Stimulated activated CD4-positive, alpha-beta T cell treated with anti-CD3 and anti-CD28 coated beads, Interleukin-4, amount 100 ng/mL, for 4 hours (primary cell): ENCODE measurements at regions not wholly inside any gene's neighbourhood (a gene's known extent, or its start where the extent isn't known, plus 50 kb on each side); places are given as distances from the start of the nearest gene placed in this dataset.
"Not testable (repeated sequence)": the region's sequence is repeated elsewhere in the genome, so short reads cannot be mapped to it uniquely, and the experiment has no call there.

Experiments
- DNase-seq, 2 experiments: peaks; one replicate each; pipeline ENCODE4 v3.0.0-alpha.2; 2020

DNA sequence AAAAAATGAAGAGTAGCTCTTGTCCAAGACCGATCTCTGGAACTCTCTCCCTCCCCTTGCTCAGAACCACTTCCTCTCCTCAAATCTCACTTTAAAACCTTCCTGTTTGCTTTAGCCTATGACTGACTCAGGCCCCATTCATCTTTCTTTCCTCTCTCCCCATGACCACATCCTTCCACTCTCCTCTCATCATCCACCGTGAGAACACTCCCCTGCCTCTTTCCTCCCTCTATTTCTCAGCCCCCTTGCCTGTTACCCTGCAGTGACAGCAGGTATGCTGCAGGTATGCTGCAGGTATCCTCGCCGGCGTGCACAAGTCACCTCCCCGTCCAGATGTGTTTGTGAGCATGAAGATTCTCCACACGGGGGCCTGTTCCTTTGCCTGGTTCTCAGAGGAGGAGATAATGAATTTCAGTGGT lies 505.3 kb downstream of the CCDC171 start:
- DNase-seq = no peak

DNA sequence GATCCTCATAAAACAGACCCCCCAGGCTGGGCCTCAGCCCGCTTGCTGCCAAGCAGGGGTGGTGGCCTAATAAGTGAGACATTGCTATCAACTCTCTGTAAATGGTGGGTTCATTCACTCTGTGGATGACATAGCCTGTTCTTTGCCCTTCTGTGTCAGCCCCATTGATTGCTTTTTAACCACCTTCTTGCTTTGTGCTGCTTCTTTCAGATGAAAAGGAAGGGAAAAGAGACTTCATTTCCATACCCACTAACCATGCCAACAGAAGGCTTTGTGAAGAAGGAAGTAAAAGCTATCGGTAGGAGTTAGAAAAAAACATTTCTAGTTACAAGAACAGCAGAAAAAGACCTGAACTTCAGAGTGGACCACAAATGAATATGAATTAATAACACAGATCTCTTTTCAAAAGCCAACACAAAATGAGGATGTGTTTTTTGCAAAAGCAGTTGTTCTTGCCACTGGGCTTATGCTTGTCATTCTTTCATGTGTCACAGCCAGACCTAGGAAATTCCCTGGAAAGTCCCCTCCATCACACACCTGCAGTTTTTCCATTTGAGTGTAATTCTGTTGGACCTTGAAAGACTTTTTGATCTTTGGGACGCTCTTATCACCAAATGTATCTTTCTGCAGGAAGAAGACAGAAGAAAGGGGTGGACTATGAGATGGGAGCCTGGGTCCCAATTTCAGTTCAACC lies 507.7 kb downstream of the CCDC171 start:
- DNase-seq = no peak

- DNase-seq = no peak
These were observed 509.8 kb downstream of the CCDC171 start for GRCh38 chr9:16062542-16063240.

- no peak for DNase-seq
These were observed 510.4 kb downstream of the CCDC171 start for GRCh38 chr9:16063241-16063591.

- no peak for DNase-seq
These were observed 511.9 kb downstream of the CCDC171 start for GRCh38 chr9:16064771-16065170.

GRCh38 chr9:16066201-16066600 lies 513.4 kb downstream of the CCDC171 start:
- DNase-seq = not testable (repeated sequence)

- no peak for DNase-seq
These were observed 515.6 kb downstream of the CCDC171 start for GRCh38 chr9:16068476-16068875.

DNA sequence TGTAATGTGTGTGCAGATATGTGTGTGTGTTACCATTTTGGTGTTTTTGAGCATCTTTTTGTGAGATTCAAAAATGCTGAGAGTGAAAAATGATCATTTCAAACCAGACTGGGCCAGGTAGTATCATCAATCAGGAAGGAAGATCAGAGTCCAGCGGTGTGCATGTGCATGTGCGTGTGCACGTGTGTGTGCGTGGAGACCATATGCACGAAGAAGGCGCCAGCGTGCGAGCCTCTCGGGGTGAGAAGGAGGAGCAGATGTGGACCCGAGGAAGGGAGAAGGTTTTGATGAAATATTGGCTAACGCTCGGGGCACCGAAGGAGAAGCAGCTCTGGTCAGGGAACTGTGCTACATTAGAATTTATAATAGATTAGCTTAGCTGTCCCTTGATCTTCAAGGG lies 516.4 kb downstream of the CCDC171 start:
- no peak for DNase-seq

GRCh38 chr9:16069671-16070454 lies 517.0 kb downstream of the CCDC171 start:
- no peak for DNase-seq

GRCh38 chr9:16070455-16071145 lies 517.8 kb downstream of the CCDC171 start:
- DNase-seq = no peak

DNA sequence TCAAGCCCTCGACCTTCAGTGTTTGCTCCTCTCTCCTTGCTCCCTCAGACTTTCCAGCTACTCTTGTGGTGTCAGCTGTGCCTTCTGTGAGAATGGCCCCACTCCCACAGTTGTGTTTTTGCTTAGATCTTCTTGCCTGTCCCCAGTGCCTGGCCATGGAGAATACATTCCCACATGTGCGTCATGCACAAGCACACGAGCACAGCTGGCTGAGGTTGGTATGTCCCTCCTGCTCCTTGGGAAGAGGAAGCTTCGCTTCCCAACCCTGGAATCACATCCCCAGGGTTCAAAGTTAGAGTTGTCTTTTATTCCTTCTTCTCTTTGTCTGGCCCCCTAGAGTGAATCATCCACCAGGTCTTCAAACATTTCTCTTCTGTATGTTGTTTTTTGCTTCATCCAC lies 518.6 kb downstream of the CCDC171 start:
- no peak for DNase-seq

GRCh38 chr9:16074963-16075362 lies 522.1 kb downstream of the CCDC171 start:
- DNase-seq = no peak

DNA sequence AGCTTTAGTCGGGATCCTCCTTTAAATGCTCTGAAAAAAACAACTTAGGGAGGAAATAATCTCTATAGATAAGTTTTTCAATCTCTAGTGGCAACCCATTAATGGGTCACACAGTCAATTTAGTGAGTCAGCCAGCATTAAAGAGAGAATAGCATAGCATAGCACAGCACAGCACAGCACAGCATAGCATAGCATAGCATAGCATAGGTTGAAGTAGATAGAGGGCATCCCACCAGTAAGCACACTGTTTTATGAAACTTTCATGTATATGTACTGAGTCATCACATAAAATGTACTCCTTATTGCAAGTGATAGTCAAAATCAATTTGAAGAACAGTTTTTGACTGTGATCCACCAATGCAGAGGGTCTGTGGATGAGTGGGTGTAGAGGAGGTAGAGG lies 522.9 kb downstream of the CCDC171 start:
- DNase-seq = no peak

DNA sequence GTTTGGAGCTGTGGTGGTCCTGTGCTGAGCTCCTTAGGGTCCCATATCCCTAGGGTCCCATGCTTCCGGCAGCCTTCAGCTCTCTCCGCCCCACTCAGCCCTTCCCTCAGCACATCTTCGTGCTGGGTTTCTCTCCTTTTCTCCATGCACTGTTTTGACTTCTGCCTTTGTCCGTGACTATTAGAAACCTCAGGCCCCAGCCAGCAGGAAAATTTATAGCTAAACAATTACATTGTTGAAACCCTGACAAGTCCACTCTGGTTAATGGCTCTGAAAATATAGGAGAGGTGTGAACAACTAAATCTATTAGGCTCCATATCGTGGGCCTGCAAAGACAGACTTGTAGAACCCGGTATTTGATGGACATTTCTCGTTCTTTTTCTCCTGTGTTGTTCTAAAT lies 523.7 kb downstream of the CCDC171 start:
- no peak for DNase-seq

DNA sequence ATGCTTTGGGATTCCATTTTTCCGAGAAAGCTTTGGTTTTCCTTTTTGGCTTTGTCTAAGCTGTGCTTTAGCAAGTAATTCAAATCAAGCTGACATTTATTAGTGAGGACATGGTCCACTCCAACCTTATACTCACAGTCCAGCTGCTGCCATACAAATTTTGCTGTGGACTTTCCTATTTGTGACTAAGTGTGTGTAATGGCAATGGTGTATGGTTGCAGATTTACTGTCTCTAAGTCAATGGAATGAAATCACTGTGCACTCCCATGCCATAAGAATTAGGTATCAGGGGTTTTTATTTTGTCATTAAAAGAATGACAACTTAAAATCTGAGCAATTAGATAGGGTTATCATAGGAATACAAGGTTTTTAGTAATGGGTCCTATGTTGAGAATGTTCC lies 530.0 kb downstream of the CCDC171 start:
- no peak for DNase-seq

DNA sequence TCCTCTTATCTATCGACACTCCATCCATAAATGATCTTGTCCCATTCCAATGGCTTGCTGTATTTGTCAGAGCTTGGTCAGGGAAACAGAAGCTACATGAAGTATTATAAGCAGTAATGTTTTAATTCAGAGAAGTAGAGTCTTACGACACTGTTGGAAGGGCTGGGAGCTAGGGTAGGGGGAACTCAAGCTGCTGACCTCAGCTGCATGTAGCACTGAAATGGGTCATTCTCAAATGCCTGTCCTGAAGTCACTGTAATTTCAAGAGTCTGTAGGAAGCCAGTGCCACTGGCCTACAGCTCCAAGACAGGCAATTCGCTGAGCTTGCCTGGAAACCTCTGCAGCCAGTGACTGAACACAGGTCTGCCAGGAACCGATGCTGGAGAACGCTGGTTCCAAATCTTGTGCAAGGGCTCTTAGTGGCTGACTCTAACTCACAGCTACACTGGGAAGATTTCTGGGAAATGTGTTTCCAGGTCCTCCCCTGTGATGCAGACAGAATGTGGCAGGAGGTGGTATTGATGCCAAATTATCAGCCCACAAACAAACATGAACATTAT lies 532.4 kb downstream of the CCDC171 start:
- DNase-seq = no peak

GRCh38 chr9:16090907-16091629 lies 538.2 kb downstream of the CCDC171 start:
- DNase-seq = no peak

DNA sequence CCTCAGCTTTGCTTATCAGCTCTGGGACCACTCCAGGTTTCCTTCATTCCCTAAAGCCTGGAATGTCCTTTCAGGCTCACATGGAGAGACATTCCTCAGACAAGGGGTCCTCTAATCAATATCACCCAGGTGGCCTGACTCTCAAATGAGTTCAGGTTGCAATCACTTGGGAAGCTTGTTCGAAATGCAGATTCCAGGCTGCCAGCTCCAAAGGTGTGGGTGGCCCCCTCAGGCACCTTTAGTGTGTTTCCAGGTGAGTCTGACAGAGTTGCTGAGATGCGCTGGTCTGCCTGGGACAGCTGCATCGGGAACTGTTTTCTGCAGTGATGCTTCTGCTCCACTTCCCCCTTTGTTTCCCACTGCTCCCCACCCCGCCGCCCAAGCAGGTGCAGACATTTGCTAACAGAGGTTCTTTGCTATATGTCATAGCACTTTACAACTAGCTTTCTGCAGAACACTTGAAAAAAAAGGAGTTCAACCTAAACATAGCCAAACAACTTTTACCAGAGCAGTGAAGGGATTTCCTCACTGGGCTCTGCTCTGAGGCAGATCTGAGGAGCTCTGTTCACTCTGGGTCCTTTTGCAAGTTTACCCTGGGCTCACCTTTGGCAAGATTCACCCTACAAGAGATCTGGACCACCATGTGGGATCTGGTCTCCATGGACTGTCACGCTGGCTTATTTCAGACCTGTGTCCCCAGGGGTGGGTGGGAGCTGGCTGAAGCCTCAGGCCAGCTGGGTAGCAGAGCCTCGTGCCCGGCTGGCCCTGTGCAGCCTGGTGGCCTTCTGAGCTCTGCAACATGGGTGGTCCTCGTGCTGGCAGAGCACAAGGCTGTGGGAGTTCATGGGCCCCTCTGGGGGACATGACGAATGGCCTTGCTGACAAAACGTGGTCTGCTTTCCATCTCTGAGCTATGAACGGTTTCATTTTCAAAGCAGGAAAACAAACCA lies 539.6 kb downstream of the CCDC171 start:
- no peak for DNase-seq

DNA sequence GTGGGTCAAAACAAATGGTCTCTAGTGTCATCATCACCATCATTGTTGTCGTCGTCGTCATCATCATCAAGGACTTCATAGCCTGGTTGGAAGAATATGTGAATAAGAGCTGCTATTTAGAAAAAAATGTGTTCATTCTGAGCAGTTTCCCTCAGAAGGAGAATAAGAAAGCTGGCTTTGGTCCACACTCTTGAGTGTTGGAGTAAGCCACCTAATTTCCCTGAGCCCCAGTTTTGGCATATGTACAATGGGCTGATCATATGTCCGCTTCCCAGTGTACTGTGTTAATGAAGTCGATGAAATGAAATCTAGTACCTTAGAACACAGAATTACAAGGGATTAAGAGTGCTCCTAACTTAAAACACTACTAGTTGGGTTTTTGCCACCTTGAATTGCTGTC lies 545.5 kb downstream of the CCDC171 start:
- DNase-seq = no peak

GRCh38 chr9:16099732-16100536 lies 547.1 kb downstream of the CCDC171 start:
- no peak for DNase-seq
